Brain pericyte (primary cell): ENCODE measurements at regions not wholly inside any gene's neighbourhood (a gene's known extent, or its start where the extent isn't known, plus 50 kb on each side); places are given as distances from the start of the nearest gene placed in this dataset.
"Not testable (repeated sequence)": the region's sequence is repeated elsewhere in the genome, so short reads cannot be mapped to it uniquely, and the experiment has no call there.

Experiments
- DNase-seq: peaks from one replicate; pipeline ENCODE4 v3.0.0-alpha.2; 2012; ENCODE audit warnings: low read depth, low spot score

DNA sequence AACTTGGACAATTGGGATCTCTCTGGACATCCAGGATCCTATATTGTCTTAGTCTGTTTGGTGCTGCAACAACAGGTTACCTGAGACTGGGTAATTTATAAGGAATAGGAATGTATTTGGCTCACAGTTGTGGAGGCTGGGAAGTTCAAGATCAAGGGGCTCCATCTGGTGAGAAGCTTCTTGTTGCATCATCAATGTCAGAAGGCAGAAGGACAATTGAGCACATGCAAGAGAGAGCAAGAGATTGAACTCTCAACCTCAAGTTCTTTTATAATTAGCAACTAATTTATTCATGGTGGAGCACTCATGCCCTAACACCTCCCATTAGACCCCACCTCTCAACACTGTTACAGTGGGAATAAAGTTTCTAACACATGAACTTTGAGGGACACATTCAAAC, 124.7 kb upstream of the ETV3 start:
- DNase-seq, result no peak

DNA sequence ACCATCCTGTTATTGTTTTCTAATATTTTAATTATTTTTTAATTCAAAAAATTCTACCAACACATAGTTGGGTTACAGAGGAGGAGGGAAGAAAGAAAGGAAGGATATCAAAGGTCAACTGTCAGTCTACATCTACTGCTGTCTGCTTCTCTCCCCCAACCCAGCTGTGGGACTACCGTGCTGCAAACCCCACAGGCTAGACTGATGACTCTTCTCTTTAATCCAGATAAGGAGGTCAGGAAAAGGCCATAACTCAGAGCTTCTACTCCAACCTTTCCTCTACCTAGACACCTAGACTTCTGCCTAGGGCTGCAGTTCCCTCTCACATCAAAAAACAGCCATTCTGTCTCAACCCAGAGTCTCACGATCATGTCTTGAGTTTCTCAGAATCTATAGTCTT, 124.2 kb upstream of the ETV3 start:
- DNase-seq, result no peak

DNA sequence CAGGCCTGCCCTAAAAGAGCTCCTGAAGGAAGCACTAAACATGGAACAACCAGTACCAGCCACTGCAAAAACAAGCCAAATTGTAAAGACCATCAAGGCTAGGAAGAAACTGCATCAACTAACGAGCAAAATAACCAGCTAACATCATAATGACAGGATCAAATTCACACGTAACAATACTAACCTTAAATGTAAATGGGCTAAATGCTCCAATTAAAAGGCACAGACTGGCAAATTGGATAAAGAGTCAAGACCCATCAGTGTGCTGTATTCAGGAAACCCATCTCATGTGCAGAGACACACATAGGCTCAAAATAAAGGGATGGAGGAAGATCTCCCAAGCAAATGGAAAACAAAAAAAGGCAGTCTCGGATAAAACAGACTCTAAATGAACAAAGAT, 117.7 kb upstream of the ETV3 start:
- not testable (repeated sequence) for DNase-seq

DNA sequence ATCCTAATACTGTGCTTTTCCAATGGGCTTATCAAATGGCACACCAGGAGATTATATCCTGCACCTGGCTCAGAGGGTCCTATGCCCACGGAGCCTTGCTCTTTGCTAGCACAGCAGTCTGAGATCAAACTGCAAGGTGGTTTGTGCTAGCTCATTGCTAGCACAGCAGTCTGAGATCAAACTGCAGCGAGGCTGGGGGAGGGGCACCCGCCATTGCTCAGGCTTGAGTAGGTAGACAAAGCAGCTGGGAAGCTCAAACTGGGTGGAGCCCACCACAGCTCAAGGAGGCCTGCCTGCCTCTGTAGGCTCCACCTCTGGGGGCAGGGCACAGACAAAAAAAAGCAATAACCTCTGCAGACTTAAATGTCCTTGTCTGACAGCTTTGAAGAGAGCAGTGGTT, 116.0 kb upstream of the ETV3 start:
- DNase-seq, result not testable (repeated sequence)

DNA sequence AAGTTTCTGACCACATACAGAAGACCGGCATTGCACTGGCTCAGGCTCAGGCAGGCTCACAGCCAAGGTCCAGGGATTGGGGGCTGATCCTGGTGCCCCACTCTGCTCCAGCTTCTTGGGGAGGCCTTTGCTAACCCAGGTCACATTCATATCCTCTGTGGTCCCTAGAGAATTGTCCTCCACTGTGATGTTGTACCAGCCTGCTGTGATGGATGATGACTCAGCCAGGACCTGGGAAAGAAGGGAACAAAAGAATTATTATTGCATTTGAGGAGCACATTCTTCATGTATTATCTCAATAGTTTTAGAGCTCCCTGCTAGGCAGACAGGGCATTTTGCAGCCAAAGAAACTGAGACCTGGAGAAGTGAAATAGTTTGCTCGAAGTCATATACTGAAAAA, 114.3 kb upstream of the ETV3 start:
- peak; percentile 40 for DNase-seq

DNA sequence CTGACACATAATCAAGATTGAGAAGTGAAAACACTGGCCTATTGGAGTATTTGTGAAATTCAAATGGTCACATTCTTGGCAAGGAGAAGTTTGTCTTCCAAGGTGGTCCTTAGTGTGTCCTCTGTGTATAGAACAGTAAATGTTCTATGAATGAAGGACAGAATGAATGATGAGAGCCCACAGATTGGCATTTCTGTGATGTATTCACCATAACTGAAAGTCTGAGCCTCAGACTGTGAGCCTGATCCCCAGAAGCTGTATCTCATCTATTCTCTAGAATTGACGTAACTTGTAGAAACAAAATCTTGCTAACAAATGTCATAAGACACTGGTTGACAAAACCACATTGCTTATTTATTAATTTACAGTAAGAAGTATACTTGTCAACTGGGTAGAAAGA, 111.5 kb upstream of the ETV3 start:
- DNase-seq, result no peak

DNA sequence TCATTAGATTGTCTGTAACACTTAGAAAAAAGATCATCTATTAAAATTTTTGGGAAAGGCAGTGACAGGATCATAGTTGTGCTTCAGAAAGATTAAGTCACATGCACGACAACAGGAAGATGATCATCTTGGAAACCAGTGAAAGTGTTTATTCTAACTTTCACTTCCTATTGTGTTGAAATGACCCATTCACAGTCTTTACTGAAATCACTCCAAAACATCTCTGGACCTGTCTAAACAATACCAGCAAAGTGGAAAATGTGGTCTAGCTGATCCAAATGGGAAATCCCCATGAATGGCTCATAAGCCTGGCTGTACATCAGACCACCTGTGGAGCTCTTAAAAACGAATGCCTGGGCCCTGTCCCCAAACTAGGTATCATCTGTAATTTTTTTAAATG, 111.1 kb upstream of the ETV3 start:
- no peak for DNase-seq

DNA sequence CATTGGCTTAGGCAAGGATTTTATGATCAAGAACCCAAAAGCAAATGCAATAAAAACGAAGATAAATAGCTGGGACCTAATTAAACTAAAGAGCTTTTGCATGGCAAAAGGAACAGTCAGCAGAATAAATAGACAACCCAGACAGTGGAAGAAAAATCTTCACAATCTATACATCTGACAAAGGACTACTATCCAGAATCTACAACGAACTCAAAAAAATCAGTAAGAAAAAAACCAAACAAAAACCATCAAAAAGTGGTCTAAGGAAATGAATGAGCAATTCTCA, 109.5 kb upstream of the ETV3 start:
- DNase-seq, result not testable (repeated sequence)

DNA sequence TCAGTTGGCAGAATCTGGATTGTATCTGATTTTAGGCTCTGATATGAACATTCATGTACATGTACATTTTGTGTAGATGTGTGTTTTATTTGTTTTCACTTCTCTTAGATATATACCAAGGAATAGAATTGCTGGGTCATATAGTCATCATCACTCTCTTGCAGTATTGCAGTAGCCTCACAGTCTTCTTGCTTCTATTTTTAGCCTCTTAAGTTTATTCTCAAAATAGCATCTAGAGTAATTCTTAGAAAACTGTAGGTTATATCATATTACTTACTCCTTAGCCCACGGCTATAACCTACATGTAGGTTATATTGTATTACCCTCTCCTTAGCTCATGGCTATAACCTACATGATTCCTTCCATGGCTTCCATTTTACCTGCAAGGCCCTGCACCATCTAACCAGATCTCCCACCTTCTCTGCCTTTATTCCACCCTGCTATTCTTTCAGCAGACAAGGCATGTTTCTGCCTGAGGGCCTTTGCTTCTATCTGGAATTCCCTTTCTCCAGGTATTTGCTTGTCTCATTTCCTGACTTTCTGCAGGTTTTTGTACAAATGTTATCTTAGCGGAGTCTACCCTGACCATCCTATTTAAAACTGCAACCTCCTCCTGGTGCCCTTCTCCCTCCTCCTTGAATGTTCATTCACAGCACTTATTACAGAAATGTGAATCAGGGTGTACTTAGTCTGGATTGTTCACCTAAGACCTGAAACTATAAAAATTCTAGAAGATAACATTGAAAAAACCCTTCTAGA, 109.0 kb upstream of the ETV3 start:
- DNase-seq, result no peak

DNA sequence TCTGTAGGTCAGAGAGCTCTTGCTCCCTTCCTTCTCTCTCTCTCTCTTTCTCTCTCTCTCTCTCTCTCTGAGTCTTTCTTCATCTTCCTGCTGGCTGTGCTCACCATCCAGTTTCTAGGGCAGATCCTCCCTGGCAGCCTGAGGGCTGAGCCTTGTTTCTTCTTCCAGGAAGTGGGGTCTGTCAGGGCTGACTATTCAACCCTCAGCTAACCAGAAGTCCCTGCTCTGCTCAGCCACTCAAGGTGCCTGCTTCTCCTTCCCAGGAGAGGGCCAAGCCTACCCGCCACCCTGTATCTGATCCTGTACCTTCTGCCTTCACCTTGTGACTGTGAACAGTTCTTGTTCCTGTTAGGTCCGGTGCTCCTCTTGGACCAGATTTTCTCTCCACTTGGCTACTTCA, 107.6 kb upstream of the ETV3 start:
- no peak for DNase-seq

DNA sequence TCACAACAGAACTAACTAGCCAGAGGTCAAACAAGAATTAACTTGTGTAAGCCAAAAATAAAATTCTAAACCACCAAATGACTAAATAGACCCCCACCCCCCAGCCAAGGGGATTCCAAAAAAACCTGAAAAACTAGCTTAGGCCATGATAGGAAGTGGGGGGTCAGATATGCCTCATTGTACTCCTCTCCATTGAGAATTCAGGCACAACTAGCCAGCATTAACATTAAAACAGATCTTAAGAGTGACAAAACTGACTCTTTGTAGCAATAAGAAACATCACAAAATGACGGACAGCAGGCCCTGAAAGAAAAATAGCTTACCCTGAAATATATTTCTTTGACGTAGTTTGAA, 103.0 kb upstream of the ETV3 start:
- no peak for DNase-seq

DNA sequence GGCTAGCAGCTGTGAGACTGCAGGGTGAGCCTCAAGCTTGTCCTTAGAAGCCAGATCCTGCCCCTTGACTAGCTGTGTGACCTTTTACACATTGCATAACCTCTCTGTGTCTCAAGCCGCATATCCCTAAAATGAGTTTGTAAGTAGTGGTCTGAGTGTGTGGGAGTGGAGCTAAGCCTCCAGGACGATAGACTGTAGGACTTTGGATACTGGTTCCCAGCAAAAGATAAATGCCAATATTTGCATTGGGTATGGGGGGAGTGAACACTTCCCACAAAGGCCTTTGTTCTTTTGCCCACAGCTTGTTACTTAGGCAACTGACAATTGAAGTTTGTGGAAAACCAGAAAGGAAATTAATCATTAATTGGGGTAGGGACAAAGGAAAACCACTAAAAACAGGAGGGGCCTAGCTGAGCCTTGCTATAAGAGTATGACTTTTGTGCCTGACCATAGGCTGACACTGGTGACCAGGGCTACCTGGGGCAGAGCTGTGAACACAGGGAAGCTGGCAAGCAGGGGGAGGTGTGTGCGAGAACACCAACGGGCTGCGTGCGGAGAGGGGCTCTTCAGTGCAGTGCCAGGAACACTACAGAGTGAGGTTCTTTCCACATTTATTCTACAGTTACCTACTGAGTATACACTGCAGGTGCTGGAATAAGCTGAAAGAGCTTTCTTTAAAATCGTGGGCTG, 102.4 kb upstream of the ETV3 start:
- no peak for DNase-seq

DNA sequence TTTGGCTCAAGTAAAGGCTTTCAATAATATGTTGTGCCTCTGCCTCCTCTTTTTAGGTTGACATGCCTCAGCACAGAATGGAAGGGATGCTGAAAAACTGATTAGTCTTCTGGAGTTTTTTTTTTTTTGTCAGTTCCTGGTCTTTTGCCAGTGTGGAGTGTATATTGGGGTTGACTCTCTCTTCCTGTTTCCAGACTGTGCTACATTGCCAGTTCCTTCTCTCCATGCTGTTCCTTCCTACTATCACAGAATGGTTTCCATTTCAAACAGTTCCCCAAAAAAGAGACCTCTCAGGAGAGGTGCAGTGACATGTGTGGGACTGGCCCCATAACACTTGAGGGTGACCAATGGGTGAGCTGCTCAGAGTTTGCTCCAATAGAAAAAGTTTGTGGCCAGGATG, 101.7 kb upstream of the ETV3 start:
- no peak for DNase-seq

DNA sequence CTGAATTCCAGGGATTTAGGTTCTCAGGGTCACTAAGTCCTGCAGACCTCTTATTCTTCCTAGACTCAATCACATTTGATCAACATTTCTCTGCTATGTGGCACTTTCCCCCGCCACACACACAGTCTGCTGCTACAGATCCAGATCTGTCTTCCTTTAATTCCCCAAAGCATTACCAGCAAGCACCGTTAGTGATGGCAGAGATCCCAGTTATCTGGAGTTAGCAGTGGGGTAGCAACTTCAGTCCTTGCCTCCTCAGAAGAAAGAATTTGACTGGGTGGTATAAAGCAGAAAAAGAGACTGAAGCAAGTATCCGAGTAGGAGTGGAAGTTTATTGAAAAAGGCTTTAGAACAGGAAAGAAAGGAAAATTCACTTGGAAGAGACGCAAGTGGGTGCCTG, 100.4 kb upstream of the ETV3 start:
- no peak for DNase-seq

DNA sequence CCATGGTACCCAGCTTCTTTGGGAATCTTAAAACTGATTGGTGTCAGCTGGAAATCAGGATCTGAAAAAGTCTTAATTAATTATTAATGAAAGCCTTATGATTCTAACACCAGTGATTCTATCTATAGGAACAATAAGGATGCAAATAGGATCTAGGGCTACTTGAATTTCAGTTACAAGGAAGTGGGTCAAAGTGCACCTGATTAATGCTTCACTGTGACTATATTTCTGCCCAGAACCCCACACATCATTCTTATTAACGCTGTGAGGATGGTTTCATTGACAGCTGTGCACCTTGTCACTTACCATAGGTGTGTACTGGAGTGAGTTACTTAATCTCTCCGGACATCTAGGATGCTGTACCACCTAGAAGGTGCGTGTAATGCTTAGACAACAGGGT, 99.8 kb upstream of the ETV3 start:
- no peak for DNase-seq

DNA sequence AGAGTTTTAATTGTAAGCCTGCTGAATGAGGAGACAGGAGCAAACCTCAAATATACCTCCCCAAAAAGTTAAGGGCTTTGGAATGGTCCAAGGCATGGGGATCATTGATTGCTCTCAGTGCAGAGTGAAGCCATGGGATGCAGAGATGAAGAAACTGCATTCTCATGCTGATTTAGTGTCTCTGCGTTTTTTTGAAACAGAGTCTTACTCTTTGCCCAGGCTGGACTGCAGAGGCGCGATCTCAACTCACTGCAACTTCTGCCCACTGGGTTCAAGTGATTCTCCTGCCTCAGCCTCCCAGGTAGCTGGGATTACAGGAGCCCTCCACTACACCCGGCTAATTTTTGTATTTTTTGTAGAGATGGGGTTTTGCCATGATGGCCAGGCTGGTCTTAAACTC, 99.3 kb upstream of the ETV3 start:
- DNase-seq, result no peak

DNA sequence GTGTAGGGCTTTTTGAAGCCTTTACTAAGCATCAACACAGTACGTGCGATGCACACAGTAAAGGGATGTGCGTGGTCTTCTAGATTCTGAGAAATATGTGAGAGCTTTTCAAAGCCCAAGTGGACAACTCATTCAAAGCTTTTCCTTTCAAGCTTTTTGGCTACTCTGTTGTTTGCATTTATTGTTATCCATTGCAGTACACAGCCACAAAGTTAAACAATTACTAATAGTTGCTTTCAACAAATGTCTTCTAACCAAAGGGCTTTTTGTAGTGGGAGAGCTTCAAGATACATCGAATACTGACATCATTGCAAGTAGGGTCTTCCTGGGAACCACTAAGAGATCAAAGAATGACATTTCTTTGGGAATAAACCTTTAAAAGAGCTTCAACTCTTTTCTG, 97.9 kb upstream of the ETV3 start:
- no peak for DNase-seq

DNA sequence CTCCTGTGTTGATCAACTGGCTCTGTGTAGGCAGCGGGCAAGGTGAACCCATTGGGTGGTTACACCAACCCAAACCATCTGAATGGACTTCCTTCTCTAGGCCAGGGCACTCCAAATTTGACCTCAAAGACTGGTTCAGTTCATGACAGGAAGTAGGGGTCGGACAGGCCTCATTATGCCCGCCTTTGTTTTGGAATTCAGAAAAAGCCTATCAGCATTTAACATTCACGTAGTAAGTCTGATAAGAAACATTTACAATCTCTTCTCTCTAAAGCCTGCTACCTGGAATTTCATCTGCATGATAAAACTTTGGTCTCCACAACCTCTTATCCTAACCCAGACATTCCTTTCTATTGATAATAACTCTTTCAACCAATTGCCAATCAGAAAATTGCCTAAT, 97.1 kb upstream of the ETV3 start:
- DNase-seq, result no peak

DNA sequence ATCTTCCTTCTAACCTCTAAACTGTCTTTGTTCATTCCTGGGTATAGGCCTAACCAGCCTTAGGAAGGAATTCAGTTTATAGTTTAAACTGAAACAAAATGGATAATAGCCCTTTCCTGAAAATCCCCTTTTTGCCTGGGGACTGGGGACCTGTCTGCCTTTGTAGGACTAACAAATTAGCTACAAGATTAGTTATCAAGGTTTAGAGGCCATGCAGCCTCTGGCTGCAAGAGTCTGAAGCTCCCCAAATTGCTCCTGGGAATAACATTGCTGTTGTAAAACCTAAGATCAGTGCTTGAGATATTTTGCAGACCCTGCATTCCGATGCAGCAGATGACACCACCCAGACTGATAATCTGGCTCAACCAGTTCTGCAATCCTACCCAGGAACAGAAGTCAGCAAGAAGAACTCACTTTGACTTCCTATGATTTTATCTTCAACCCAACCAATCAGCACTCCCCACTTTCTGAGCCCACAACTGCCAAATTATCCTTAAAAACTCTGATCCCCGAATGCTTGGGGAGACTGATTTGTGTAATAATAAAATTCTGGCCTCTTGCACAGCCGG, 96.6 kb upstream of the ETV3 start:
- DNase-seq, result no peak

DNA sequence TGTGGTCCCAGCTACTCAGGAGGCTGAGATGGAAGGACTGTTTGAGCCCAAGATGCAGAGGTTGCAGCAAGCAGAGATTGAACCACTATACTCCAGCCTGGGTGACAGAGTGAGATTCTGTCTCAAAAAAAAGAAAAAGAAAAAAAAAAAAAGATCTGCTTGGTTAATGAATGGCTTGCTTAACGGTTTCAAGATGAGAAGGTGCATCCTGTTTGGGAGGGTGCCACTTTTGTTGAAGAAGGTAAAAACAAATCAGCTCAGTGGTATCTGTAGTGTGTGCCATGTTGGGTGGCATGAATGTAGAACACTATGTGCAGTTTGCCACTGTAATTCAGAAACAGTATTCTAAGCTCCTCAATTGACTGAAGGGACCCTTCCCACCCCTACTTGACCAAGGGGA, 94.9 kb upstream of the ETV3 start:
- DNase-seq, result no peak

DNA sequence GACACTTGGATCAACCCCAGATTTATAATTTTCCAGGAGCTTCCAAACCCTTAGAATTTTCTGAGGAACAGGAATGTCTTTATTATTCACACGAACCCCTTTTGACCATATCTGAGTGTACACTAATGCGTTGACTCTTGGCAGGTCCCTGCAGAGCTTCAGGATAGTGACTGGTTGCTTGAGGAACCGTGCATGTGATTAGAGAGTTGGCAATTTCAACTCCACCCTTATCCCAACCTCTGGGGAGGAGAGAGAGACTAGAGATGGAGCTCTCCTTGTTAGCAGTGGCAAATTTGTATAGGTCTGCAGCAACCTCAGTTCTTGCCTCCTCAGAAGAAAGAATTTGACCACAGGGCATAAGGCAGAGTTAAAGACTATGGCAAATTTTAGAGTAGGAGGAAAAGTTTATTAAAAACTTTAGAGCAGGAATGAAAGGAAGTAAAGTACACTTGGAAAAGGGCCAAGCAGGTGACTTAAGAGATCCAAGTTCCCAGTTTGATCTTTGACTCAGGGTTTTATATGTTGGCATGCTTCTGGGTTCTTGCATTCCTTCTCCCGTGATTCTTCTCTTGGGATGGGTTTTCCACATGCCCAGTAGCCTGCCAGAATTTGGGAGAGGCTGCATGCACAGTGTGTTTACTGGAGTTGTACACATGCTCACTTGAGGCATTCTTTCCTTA, 93.8 kb upstream of the ETV3 start:
- DNase-seq, result no peak

DNA sequence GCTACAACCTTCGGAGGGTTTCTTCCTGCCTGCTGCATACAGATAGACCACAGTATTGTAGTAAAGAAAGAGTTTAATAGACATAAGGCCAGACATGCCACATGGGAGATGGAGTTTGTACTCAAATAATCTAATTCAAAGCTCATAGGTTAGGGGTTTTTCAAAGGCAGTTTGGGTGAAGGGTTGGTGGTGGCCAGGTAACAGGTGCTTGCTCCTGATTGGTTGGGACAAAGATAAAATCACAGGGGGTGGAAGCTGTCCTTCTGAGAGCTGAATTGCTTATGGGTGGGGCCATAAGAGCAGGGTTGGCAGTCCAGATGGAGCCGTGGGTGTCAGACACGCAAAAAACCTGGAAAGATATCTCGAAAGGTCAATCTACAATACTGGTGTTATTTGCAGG, 92.3 kb upstream of the ETV3 start:
- no peak for DNase-seq

DNA sequence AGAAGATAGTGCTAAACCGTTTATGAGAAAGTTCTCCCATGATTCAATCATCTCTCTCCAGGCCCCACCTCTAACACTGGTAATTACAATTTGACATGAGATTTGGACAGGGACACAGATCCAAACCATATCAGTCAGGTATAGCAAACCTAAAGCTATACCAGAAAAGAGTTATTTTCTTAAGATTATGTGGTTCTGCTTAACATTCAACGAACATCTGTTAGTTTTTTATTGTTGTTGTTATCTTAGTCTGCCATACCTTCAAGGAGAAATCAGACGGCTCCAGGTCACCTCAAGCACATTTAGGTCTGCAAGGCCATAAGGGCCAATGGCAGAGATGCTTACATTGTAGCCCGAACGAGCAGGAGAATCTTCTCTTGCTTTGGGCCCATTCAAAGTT, 89.5 kb upstream of the ETV3 start:
- DNase-seq, result no peak
